GM12878 (cell line): ENCODE measurements at regions not wholly inside any gene's neighbourhood (a gene's known extent, or its start where the extent isn't known, plus 50 kb on each side); places are given as distances from the start of the nearest gene placed in this dataset.
"Not testable (repeated sequence)": the region's sequence is repeated elsewhere in the genome, so short reads cannot be mapped to it uniquely, and the experiment has no call there.

Experiments used
- CBX3 ChIP-seq: fragments of 200-600 bp; sonication (generic); IDR thresholded peaks from 2 replicates; pipeline ENCODE4 v1.6.1; 2016; ENCODE audit warnings: low read depth, borderline replicate concordance
- CBX5 ChIP-seq: sonication (generic); IDR thresholded peaks from 2 replicates; pipeline ENCODE4 v1.6.1; 2016; ENCODE audit warnings: low read depth, moderate library complexity, mild to moderate bottlenecking, inconsistent platforms
- EGR1 ChIP-seq, 2 experiments: IDR thresholded peaks; 1 replicate in 1 of 2; 2 replicates in 1 of 2; pipeline ENCODE4 v1.6.1; 2011 to 2012; ENCODE audit warnings: low read depth in 2 of 2, low read length in 2 of 2, borderline replicate concordance in 1 of 2, mild to moderate bottlenecking in 1 of 2, moderate library complexity in 1 of 2
- FOS ChIP-seq: IDR thresholded peaks from 3 replicates; pipeline ENCODE4 v1.6.1; 2011; ENCODE audit warnings: borderline replicate concordance; ENCODE audit not compliant: insufficient read length; ENCODE audit errors: extremely low read depth
- KDM1A ChIP-seq: fragments of 200-600 bp; sonication (generic); IDR thresholded peaks from 2 replicates; pipeline ENCODE4 v1.6.1; 2016; ENCODE audit warnings: borderline replicate concordance
- SIN3A ChIP-seq: IDR thresholded peaks from 2 replicates; pipeline ENCODE4 v1.6.1; 2012; ENCODE audit warnings: low read depth, low read length, improper control_type of control experiment
- SREBF1 ChIP-seq: IDR thresholded peaks from 2 replicates; pipeline ENCODE4 v1.6.1; 2012; ENCODE audit warnings: mild to moderate bottlenecking, low read length
- SUPT20H ChIP-seq: IDR thresholded peaks from 2 replicates; pipeline ENCODE4 v1.6.1; 2011; ENCODE audit warnings: low read depth, mild to moderate bottlenecking, low read length, moderate library complexity, borderline replicate concordance; ENCODE audit not compliant: control insufficient read depth
- SUZ12 ChIP-seq: fragments of 200-600 bp; sonication (generic); IDR thresholded peaks from one replicate; pipeline ENCODE4 v1.6.1; 2018; ENCODE audit warnings: antibody characterized with exemption, mild to moderate bottlenecking; ENCODE audit not compliant: unreplicated experiment
- TAF1 ChIP-seq: IDR thresholded peaks from 2 replicates; pipeline ENCODE4 v1.6.1; 2011; ENCODE audit warnings: mild to moderate bottlenecking, low read depth, low read length, borderline replicate concordance
- TF ChIP-seq, protein P1 (sequence below): IDR thresholded peaks from 2 replicates; pipeline ENCODE4 v1.6.1; 2012; ENCODE audit warnings: low read depth, low read length, improper control_type of control experiment
- TF ChIP-seq, protein P2 (sequence below): fragments of 450-650 bp; IDR thresholded peaks from 2 replicates; pipeline ENCODE4 v1.6.1; 2017; ENCODE audit warnings: mild to moderate bottlenecking
- TF ChIP-seq, protein P3 (sequence below), 3 experiments: IDR thresholded peaks in 2 of 3; conservative IDR thresholded peaks in 1 of 3; 2 replicates each; pipeline ENCODE4 v1.5.1; 2011; ENCODE audit warnings: low read depth in 3 of 3, low read length in 3 of 3, mild to moderate bottlenecking in 3 of 3, control low read depth in 2 of 3, moderate library complexity in 2 of 3, inconsistent platforms in 1 of 3, mixed read lengths in 1 of 3; ENCODE audit not compliant: control insufficient read depth in 2 of 3, insufficient read depth in 1 of 3; ENCODE audit errors: extremely low read depth in 1 of 3

DNA sequence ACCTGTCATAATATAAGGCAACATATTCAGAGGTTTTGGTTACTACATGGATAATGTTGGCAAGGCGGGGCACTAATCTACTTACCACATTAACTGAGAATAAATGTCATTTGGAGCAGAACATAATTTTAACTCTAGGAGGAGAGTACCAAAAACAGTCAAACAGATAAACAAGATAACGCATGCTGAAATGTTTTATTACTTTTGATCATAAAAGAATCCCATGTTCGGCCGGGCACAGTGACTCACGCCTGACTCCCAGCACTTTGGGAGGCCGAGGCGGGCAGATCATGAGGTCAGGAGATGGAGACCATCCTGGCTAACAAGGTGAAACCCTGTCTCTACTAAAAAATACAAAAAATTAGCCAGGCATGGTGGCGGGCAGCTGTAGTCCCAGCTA is 173.8 kb upstream of the NUDT12 start:
- not testable (repeated sequence) for TF ChIP-seq KDM1A; FOS; TAF1; SIN3A; CBX3; CBX5; EGR1 (IDR thresholded peaks at IDR 0.05; ENCODE audit: borderline replicate concordance in 1 of 2, low read depth in 2 of 2, low read length in 2 of 2); SREBF1; SUPT20H; SUZ12
- TF ChIP-seq, protein P1, sequence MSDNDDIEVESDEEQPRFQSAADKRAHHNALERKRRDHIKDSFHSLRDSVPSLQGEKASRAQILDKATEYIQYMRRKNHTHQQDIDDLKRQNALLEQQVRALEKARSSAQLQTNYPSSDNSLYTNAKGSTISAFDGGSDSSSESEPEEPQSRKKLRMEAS = not testable (repeated sequence)
- TF ChIP-seq, protein P2, sequence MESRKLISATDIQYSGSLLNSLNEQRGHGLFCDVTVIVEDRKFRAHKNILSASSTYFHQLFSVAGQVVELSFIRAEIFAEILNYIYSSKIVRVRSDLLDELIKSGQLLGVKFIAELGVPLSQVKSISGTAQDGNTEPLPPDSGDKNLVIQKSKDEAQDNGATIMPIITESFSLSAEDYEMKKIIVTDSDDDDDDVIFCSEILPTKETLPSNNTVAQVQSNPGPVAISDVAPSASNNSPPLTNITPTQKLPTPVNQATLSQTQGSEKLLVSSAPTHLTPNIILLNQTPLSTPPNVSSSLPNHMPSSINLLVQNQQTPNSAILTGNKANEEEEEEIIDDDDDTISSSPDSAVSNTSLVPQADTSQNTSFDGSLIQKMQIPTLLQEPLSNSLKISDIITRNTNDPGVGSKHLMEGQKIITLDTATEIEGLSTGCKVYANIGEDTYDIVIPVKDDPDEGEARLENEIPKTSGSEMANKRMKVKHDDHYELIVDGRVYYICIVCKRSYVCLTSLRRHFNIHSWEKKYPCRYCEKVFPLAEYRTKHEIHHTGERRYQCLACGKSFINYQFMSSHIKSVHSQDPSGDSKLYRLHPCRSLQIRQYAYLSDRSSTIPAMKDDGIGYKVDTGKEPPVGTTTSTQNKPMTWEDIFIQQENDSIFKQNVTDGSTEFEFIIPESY = not testable (repeated sequence)
- TF ChIP-seq, protein P3, sequence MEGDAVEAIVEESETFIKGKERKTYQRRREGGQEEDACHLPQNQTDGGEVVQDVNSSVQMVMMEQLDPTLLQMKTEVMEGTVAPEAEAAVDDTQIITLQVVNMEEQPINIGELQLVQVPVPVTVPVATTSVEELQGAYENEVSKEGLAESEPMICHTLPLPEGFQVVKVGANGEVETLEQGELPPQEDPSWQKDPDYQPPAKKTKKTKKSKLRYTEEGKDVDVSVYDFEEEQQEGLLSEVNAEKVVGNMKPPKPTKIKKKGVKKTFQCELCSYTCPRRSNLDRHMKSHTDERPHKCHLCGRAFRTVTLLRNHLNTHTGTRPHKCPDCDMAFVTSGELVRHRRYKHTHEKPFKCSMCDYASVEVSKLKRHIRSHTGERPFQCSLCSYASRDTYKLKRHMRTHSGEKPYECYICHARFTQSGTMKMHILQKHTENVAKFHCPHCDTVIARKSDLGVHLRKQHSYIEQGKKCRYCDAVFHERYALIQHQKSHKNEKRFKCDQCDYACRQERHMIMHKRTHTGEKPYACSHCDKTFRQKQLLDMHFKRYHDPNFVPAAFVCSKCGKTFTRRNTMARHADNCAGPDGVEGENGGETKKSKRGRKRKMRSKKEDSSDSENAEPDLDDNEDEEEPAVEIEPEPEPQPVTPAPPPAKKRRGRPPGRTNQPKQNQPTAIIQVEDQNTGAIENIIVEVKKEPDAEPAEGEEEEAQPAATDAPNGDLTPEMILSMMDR (IDR thresholded peaks at IDR 0.05 in 2 of 3, conservative IDR thresholded peaks at IDR 0.05 in 1 of 3; ENCODE audit: control insufficient read depth in 2 of 3, extremely low read depth in 1 of 3, insufficient read depth in 1 of 3, low read depth in 3 of 3, low read length in 3 of 3) = not testable (repeated sequence)
